ENCODE measurements at regions not wholly inside any gene's neighbourhood (a gene's known extent, or its start where the extent isn't known, plus 50 kb on each side); places are given as distances from the start of the nearest gene placed in this dataset.
"Not testable (repeated sequence)": the region's sequence is repeated elsewhere in the genome, so short reads cannot be mapped to it uniquely, and the experiment has no call there.

DNA sequence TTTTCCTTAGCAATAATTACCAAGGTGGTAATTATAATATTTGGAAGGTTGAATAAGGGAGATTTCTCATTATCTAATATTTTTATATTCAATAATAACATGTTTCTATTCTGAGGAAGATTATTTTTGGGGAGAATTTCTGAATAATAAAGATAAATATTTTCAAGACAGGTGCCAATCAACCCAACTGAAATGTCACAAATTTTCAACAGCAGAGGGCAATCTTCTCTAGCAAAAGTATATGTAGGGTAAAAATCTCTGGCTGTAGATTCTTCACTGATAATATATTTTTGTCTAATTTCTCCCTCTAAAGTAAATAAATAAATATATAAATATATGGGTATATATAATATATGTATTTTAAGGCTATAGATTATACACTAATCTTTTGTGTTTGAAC lies 1187.2 kb upstream of the CRIM1 start:
- Histone ChIP-seq H3K27ac (ENCODE audit: low read depth, low read length) (no peak overlapping the region), H3K4me1 (ENCODE audit: control insufficient read depth, insufficient read depth, low read length, unreplicated experiment) (no peaks in the 10 kb centered on the region), H3K4me3 (ENCODE audit: low read depth, low read length) (no peak overlapping the region), H2AFZ (ENCODE audit: low read length, unreplicated experiment) (no peak overlapping the region), H3K27me3 (ENCODE audit: insufficient read depth, low read length) (no peaks in the 10 kb centered on the region), H3K79me2 (ENCODE audit: control insufficient read depth, insufficient read depth, low read length, unreplicated experiment) (no peaks in the 10 kb centered on the region), H3K36me3 (ENCODE audit: insufficient read depth, low read length) (no peaks in the 10 kb centered on the region)

DNA sequence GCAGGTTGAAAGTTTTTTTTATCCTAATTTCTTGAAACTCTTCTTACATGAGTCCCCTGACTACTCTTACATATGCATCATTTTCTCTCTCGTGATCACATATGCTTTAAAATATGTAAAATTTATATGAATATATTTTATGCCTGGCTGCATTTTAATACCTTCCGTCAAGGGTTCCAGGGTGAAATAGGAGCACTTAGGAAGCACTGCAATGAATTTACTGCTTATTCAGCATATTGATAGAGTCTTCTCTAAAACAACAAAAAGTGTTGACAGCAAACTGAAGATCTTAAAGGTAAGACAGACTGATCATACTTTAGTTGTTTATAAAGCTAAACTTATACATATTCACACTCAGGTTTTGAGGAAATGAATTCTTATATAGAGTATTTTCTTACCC lies 1191.6 kb upstream of the CRIM1 start:
- no peaks in the 10 kb centered on the region for H3K4me1 ChIP-seq (ENCODE audit: control insufficient read depth, insufficient read depth, low read length, unreplicated experiment)
- no peaks in the 10 kb centered on the region for H3K36me3 ChIP-seq (ENCODE audit: insufficient read depth, low read length)
- H3K79me2 ChIP-seq (ENCODE audit: control insufficient read depth, insufficient read depth, low read length, unreplicated experiment), result no peaks in the 10 kb centered on the region
- no peak overlapping the region for H3K4me3 ChIP-seq (ENCODE audit: low read depth, low read length)
- H3K27me3 ChIP-seq (ENCODE audit: insufficient read depth, low read length), result no peaks in the 10 kb centered on the region
- no peak overlapping the region for H3K27ac ChIP-seq (ENCODE audit: low read depth, low read length)
- no peak overlapping the region for H2AFZ ChIP-seq (ENCODE audit: low read length, unreplicated experiment)

- Histone ChIP-seq H3K27me3 (ENCODE audit: insufficient read depth, low read length) (no peaks in the 10 kb centered on the region), H3K27ac (ENCODE audit: low read depth, low read length) (no peak overlapping the region), H3K4me1 (ENCODE audit: control insufficient read depth, insufficient read depth, low read length, unreplicated experiment) (no peaks in the 10 kb centered on the region), H3K79me2 (ENCODE audit: control insufficient read depth, insufficient read depth, low read length, unreplicated experiment) (no peaks in the 10 kb centered on the region), H2AFZ (ENCODE audit: low read length, unreplicated experiment) (no peak overlapping the region), H3K4me3 (ENCODE audit: low read depth, low read length) (no peak overlapping the region), H3K36me3 (ENCODE audit: insufficient read depth, low read length) (no peaks in the 10 kb centered on the region)
These were observed 1194.7 kb upstream of the CRIM1 start for GRCh38 chr2:35160871-35161270.

DNA sequence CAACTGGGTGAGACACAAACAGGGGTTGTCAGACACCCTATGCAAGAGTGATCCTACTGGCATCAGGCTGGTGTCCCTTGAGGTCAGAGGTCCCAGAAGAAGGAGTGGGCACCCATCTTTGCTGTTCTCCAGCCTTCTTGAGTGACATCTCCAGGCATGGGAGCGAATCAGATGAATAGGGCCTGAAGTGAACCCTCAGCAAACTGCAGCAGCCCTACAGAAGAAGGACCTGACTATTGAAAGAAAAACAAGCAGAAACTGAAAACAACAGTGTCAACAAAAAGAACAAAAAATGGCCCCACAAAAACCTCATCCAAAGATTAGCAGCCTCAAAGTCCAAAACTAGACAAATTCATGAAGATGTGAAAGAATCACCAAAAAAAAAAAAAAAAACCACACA lies 1229.7 kb upstream of the CRIM1 start:
- Histone ChIP-seq H3K4me1 (ENCODE audit: control insufficient read depth, insufficient read depth, low read length, unreplicated experiment) (no peaks in the 10 kb centered on the region), H3K4me3 (ENCODE audit: low read depth, low read length) (no peak overlapping the region), H3K36me3 (ENCODE audit: insufficient read depth, low read length) (no peaks in the 10 kb centered on the region), H3K27me3 (ENCODE audit: insufficient read depth, low read length) (no peaks in the 10 kb centered on the region), H3K79me2 (ENCODE audit: control insufficient read depth, insufficient read depth, low read length, unreplicated experiment) (no peaks in the 10 kb centered on the region), H3K27ac (ENCODE audit: low read depth, low read length) (no peak overlapping the region), H2AFZ (ENCODE audit: low read length, unreplicated experiment) (no peak overlapping the region)

DNA sequence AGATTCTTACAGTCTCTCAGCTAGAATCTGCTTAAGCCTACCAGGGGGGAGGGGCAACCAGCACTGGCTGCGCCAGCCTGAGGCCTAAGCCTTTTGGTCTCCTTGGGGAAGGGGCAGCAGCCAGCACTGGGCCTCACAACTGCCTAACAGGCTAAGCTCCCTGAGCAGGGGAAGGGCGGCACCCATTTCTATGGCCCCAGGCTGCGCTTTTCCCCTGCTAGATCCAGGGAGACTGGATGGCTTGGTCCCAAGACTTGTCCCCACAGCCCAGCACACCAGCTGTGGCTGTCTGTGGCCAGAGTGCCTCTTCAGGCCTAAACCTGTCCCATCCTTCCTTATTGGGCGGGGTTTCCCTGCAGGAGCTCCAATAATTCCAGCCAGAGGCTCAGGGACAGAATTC lies 1230.3 kb upstream of the CRIM1 start:
- Histone ChIP-seq H3K27ac (ENCODE audit: low read depth, low read length) (no peak overlapping the region), H2AFZ (ENCODE audit: low read length, unreplicated experiment) (no peak overlapping the region), H3K4me1 (ENCODE audit: control insufficient read depth, insufficient read depth, low read length, unreplicated experiment) (no peaks in the 10 kb centered on the region), H3K27me3 (ENCODE audit: insufficient read depth, low read length) (no peaks in the 10 kb centered on the region), H3K36me3 (ENCODE audit: insufficient read depth, low read length) (no peaks in the 10 kb centered on the region), H3K4me3 (ENCODE audit: low read depth, low read length) (no peak overlapping the region), H3K79me2 (ENCODE audit: control insufficient read depth, insufficient read depth, low read length, unreplicated experiment) (no peaks in the 10 kb centered on the region)

DNA sequence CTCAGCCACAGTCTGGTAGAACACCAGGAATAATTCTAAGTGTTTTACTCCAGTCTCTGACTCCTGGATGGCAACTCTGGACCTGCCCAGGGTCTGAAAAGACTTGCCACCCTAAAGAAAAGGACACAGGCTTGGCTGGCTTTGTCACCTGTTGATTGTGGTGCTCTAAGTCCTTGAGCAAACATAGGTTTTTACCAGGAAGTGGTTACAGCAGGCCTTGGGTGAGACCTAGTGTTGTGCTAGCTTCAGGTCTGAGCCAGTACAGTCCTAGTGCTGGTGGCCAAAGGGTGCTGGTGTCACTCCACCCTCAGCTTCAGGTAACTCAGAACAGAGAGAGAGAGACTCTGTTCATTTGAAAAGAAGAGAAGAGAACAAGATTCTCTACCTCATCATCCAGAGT lies 1239.4 kb upstream of the CRIM1 start:
- no peaks in the 10 kb centered on the region for H3K79me2 ChIP-seq (ENCODE audit: control insufficient read depth, insufficient read depth, low read length, unreplicated experiment)
- H3K27me3 ChIP-seq (ENCODE audit: insufficient read depth, low read length), result no peaks in the 10 kb centered on the region
- no peak overlapping the region for H3K27ac ChIP-seq (ENCODE audit: low read depth, low read length)
- no peaks in the 10 kb centered on the region for H3K36me3 ChIP-seq (ENCODE audit: insufficient read depth, low read length)
- H3K4me1 ChIP-seq (ENCODE audit: control insufficient read depth, insufficient read depth, low read length, unreplicated experiment), result no peaks in the 10 kb centered on the region
- H2AFZ ChIP-seq (ENCODE audit: low read length, unreplicated experiment), result no peak overlapping the region
- H3K4me3 ChIP-seq (ENCODE audit: low read depth, low read length), result no peak overlapping the region

DNA sequence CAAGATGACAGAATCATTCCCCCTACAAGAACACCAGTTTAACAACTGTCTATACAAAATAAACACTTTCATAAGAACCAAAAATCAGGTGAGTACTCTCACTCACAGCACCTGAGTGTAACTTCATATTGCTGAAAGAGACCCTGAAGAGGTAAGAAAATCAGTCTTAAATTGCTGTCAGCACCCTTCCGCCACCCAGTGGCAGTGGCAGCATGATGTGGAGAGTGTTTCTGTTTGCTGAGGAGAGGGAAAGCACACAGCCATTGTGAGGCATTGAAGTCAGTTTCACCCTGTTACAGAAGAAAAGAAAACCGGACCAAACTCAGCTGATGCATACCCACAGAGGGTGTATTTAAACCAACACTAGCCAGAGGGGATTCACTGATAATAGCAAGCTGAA lies 1240.8 kb upstream of the CRIM1 start:
- Histone ChIP-seq H3K36me3 (ENCODE audit: insufficient read depth, low read length) (no peaks in the 10 kb centered on the region), H3K4me1 (ENCODE audit: control insufficient read depth, insufficient read depth, low read length, unreplicated experiment) (no peaks in the 10 kb centered on the region), H3K4me3 (ENCODE audit: low read depth, low read length) (no peak overlapping the region), H3K79me2 (ENCODE audit: control insufficient read depth, insufficient read depth, low read length, unreplicated experiment) (no peaks in the 10 kb centered on the region), H3K27ac (ENCODE audit: low read depth, low read length) (no peak overlapping the region), H3K27me3 (ENCODE audit: insufficient read depth, low read length) (no peaks in the 10 kb centered on the region), H2AFZ (ENCODE audit: low read length, unreplicated experiment) (no peak overlapping the region)

GRCh38 chr2:35112367-35112766 lies 1243.2 kb upstream of the CRIM1 start:
- not testable (repeated sequence) for H3K27ac ChIP-seq (ENCODE audit: low read depth, low read length); H3K79me2 ChIP-seq (ENCODE audit: control insufficient read depth, insufficient read depth, low read length, unreplicated experiment); H3K27me3 ChIP-seq (ENCODE audit: insufficient read depth, low read length); H3K4me1 ChIP-seq (ENCODE audit: control insufficient read depth, insufficient read depth, low read length, unreplicated experiment); H3K4me3 ChIP-seq (ENCODE audit: low read depth, low read length); H2AFZ ChIP-seq (ENCODE audit: low read length, unreplicated experiment); H3K36me3 ChIP-seq (ENCODE audit: insufficient read depth, low read length)

DNA sequence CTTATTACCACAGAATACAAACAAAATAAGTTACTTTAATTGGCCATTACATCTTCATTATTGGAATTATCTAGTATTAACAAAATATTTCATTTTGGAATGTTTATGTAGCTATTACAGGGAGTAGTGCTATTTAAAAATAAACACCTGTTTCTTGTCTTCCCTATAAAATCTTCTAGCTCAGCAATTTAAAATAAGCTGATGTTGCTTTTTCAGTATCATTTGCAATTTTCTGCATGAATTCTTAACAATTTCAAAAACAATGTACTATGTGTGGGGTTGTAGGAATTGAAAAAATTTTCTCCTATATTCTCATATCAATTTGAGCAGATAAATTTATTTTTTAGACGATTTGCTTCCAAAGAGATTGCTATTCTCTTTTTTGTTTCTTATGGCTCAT lies 1251.3 kb upstream of the CRIM1 start:
- Histone ChIP-seq H3K27ac (ENCODE audit: low read depth, low read length) (no peak overlapping the region), H3K27me3 (ENCODE audit: insufficient read depth, low read length) (no peaks in the 10 kb centered on the region), H3K4me1 (ENCODE audit: control insufficient read depth, insufficient read depth, low read length, unreplicated experiment) (no peaks in the 10 kb centered on the region), H3K36me3 (ENCODE audit: insufficient read depth, low read length) (no peaks in the 10 kb centered on the region), H3K79me2 (ENCODE audit: control insufficient read depth, insufficient read depth, low read length, unreplicated experiment) (no peaks in the 10 kb centered on the region), H3K4me3 (ENCODE audit: low read depth, low read length) (no peak overlapping the region), H2AFZ (ENCODE audit: low read length, unreplicated experiment) (no peak overlapping the region)

GRCh38 chr2:35099342-35099741 lies 1256.2 kb upstream of the CRIM1 start:
- Histone ChIP-seq H3K4me3 (ENCODE audit: low read depth, low read length) (no peak overlapping the region), H3K4me1 (ENCODE audit: control insufficient read depth, insufficient read depth, low read length, unreplicated experiment) (no peaks in the 10 kb centered on the region), H3K27me3 (ENCODE audit: insufficient read depth, low read length) (no peaks in the 10 kb centered on the region), H3K79me2 (ENCODE audit: control insufficient read depth, insufficient read depth, low read length, unreplicated experiment) (no peaks in the 10 kb centered on the region), H2AFZ (ENCODE audit: low read length, unreplicated experiment) (no peak overlapping the region), H3K36me3 (ENCODE audit: insufficient read depth, low read length) (no peaks in the 10 kb centered on the region), H3K27ac (ENCODE audit: low read depth, low read length) (no peak overlapping the region)

DNA sequence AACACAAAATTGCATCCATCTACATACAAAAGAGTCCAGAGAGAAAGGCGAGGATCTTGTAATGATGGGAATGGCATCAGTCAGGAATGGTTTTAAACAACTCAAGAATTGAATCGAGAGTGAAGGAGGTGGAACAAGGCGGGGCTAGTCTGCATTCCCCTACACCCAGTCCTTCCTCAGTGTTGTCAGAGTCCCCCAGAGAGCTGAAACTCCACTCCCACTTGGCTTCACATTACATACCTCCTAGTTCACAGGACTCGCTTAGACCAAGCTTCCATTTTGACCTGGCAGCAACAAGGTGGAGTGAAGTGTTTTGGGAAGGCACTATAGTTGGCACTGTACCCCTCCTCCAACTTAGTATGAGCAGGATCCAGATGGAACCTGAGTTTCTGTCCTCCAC lies 1273.5 kb upstream of the CRIM1 start:
- no peaks in the 10 kb centered on the region for H3K79me2 ChIP-seq (ENCODE audit: control insufficient read depth, insufficient read depth, low read length, unreplicated experiment)
- H3K4me1 ChIP-seq (ENCODE audit: control insufficient read depth, insufficient read depth, low read length, unreplicated experiment), result no peaks in the 10 kb centered on the region
- no peak overlapping the region for H3K4me3 ChIP-seq (ENCODE audit: low read depth, low read length)
- no peaks in the 10 kb centered on the region for H3K36me3 ChIP-seq (ENCODE audit: insufficient read depth, low read length)
- no peaks in the 10 kb centered on the region for H3K27me3 ChIP-seq (ENCODE audit: insufficient read depth, low read length)
- no peak overlapping the region for H3K27ac ChIP-seq (ENCODE audit: low read depth, low read length)
- no peak overlapping the region for H2AFZ ChIP-seq (ENCODE audit: low read length, unreplicated experiment)

DNA sequence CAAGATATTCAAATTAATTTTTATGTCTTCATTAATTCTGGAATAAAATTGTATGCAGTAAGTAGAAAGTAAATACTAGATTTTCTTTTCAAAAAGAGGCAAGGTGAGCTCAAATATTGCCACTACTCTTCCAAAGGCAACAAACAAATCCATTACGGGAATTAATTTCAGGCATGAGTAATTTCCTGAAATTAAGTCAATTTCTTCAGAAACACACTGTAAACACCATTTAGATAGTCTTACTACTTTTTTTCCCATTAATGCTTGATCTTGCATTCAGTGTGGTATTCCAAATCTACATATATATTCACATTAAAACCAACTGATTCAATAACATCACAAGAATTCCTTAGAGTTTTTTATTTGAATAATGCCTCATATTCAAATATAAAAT lies 1274.0 kb upstream of the CRIM1 start:
- H3K27me3 ChIP-seq (ENCODE audit: insufficient read depth, low read length), result no peaks in the 10 kb centered on the region
- no peaks in the 10 kb centered on the region for H3K79me2 ChIP-seq (ENCODE audit: control insufficient read depth, insufficient read depth, low read length, unreplicated experiment)
- no peaks in the 10 kb centered on the region for H3K4me1 ChIP-seq (ENCODE audit: control insufficient read depth, insufficient read depth, low read length, unreplicated experiment)
- no peak overlapping the region for H2AFZ ChIP-seq (ENCODE audit: low read length, unreplicated experiment)
- H3K36me3 ChIP-seq (ENCODE audit: insufficient read depth, low read length), result no peaks in the 10 kb centered on the region
- no peak overlapping the region for H3K4me3 ChIP-seq (ENCODE audit: low read depth, low read length)
- H3K27ac ChIP-seq (ENCODE audit: low read depth, low read length), result no peak overlapping the region
